ENCODE measurements at regions not wholly inside any gene's neighbourhood (a gene's known extent, or its start where the extent isn't known, plus 50 kb on each side); places are given as distances from the start of the nearest gene placed in this dataset.

GRCh38 chr3:17830788-17831187 is 88.4 kb upstream of the TBC1D5 start:
- no peak for TF ChIP-seq CTCF (conservative IDR thresholded peaks at IDR 0.05; ENCODE audit: low read length)
- TF ChIP-seq EZH2phosphoT487 (IDR thresholded peaks at IDR 0.05; ENCODE audit: borderline replicate concordance, low read depth, low read length): no peak
